ENCODE measurements at regions not wholly inside any gene's neighbourhood (a gene's known extent, or its start where the extent isn't known, plus 50 kb on each side); places are given as distances from the start of the nearest gene placed in this dataset.

GRCh38 chr6:115618256-115618655, 442.4 kb downstream of the FRK start:
- DNase-seq: no peak
- no peak for TF ChIP-seq CTCF (IDR thresholded peaks at IDR 0.05; ENCODE audit: partially characterized antibody, unreplicated experiment)
- no peak overlapping the region for H3K27ac Mint-ChIP-seq (ENCODE audit: unreplicated experiment)
- no peaks in the 10 kb centered on the region for H3K9me3 Mint-ChIP-seq (ENCODE audit: unreplicated experiment)
- H3K36me3 Mint-ChIP-seq (ENCODE audit: unreplicated experiment): no peaks in the 10 kb centered on the region
- no peak overlapping the region for H3K4me3 Mint-ChIP-seq (ENCODE audit: unreplicated experiment)
- no peaks in the 10 kb centered on the region for H3K27me3 Mint-ChIP-seq (ENCODE audit: unreplicated experiment)
- H3K4me1 Mint-ChIP-seq (ENCODE audit: low read depth, unreplicated experiment): peaks cover 9% of the 10 kb centered on the region

GRCh38 chr6:115617031-115617430, 443.7 kb downstream of the FRK start:
- Mint-ChIP-seq H3K4me1 (ENCODE audit: low read depth, unreplicated experiment) (peaks cover 14% of the 10 kb centered on the region), H3K27ac (ENCODE audit: unreplicated experiment) (no peak overlapping the region), H3K9me3 (ENCODE audit: unreplicated experiment) (no peaks in the 10 kb centered on the region), H3K27me3 (ENCODE audit: unreplicated experiment) (no peaks in the 10 kb centered on the region), H3K36me3 (ENCODE audit: unreplicated experiment) (no peaks in the 10 kb centered on the region), H3K4me3 (ENCODE audit: unreplicated experiment) (no peak overlapping the region)
- DNase-seq: no peak
- no peak for TF ChIP-seq CTCF (IDR thresholded peaks at IDR 0.05; ENCODE audit: partially characterized antibody, unreplicated experiment)

- no peak for TF ChIP-seq CTCF (IDR thresholded peaks at IDR 0.05; ENCODE audit: partially characterized antibody, unreplicated experiment)
- DNase-seq: no peak
- no peak overlapping the region for H3K4me3 Mint-ChIP-seq (ENCODE audit: unreplicated experiment)
- H3K9me3 Mint-ChIP-seq (ENCODE audit: unreplicated experiment): no peaks in the 10 kb centered on the region
- no peak overlapping the region for H3K27ac Mint-ChIP-seq (ENCODE audit: unreplicated experiment)
- H3K36me3 Mint-ChIP-seq (ENCODE audit: unreplicated experiment): peaks cover 3% of the 10 kb centered on the region
- no peaks in the 10 kb centered on the region for H3K27me3 Mint-ChIP-seq (ENCODE audit: unreplicated experiment)
- peaks cover 12% of the 10 kb centered on the region for H3K4me1 Mint-ChIP-seq (ENCODE audit: low read depth, unreplicated experiment)
Observed at GRCh38 chr6:115613488-115613887, 447.2 kb downstream of the FRK start.

- peaks cover 6% of the 10 kb centered on the region for H3K4me1 Mint-ChIP-seq (ENCODE audit: low read depth, unreplicated experiment)
- no peaks in the 10 kb centered on the region for H3K9me3 Mint-ChIP-seq (ENCODE audit: unreplicated experiment)
- H3K27ac Mint-ChIP-seq (ENCODE audit: unreplicated experiment): no peak overlapping the region
- no peak for DNase-seq
- TF ChIP-seq CTCF (IDR thresholded peaks at IDR 0.05; ENCODE audit: partially characterized antibody, unreplicated experiment): no peak
- no peak overlapping the region for H3K4me3 Mint-ChIP-seq (ENCODE audit: unreplicated experiment)
- no peaks in the 10 kb centered on the region for H3K27me3 Mint-ChIP-seq (ENCODE audit: unreplicated experiment)
- H3K36me3 Mint-ChIP-seq (ENCODE audit: unreplicated experiment): peaks cover 3% of the 10 kb centered on the region
Observed at GRCh38 chr6:115612796-115613479, 447.8 kb downstream of the FRK start.

- no peak for DNase-seq
- Mint-ChIP-seq H3K27ac (ENCODE audit: unreplicated experiment) (no peak overlapping the region), H3K9me3 (ENCODE audit: unreplicated experiment) (no peaks in the 10 kb centered on the region), H3K4me1 (ENCODE audit: low read depth, unreplicated experiment) (peaks cover 6% of the 10 kb centered on the region), H3K36me3 (ENCODE audit: unreplicated experiment) (peaks cover 3% of the 10 kb centered on the region), H3K4me3 (ENCODE audit: unreplicated experiment) (no peak overlapping the region), H3K27me3 (ENCODE audit: unreplicated experiment) (no peaks in the 10 kb centered on the region)
- TF ChIP-seq CTCF (IDR thresholded peaks at IDR 0.05; ENCODE audit: partially characterized antibody, unreplicated experiment): no peak
Observed at GRCh38 chr6:115612216-115612615, 448.5 kb downstream of the FRK start.
